Loucy (cell line): ENCODE measurements at regions not wholly inside any gene's neighbourhood (a gene's known extent, or its start where the extent isn't known, plus 50 kb on each side); places are given as distances from the start of the nearest gene placed in this dataset.

Experiments used
- H2AFZ ChIP-seq: fragments of 200-600 bp; sonication (generic); 2 replicates; pipeline ENCODE4 v1.6.0; 2016; ENCODE audit warnings: antibody characterized with exemption, mild to moderate bottlenecking, low read length, moderate library complexity
- H3F3A ChIP-seq: fragments of 200-600 bp; 2 replicates; pipeline ENCODE4 v1.6.0; 2016; ENCODE audit warnings: antibody characterized with exemption, low read depth, mild to moderate bottlenecking
- H3K27me3 ChIP-seq: fragments of 200-600 bp; sonication (generic); 2 replicates; pipeline ENCODE4 v1.6.1; 2014; ENCODE audit warnings: low read length, mild to moderate bottlenecking; ENCODE audit not compliant: insufficient read depth, poor library complexity, severe bottlenecking
- H3K36me3 ChIP-seq: fragments of 200-600 bp; sonication (generic); 2 replicates; pipeline ENCODE4 v1.6.1; 2016; ENCODE audit warnings: low read length; ENCODE audit not compliant: insufficient read depth
- H3K4me1 ChIP-seq: fragments of 200-600 bp; sonication (generic); 2 replicates; pipeline ENCODE4 v1.5.1; 2014; ENCODE audit warnings: low read length, mild to moderate bottlenecking; ENCODE audit not compliant: insufficient read depth, poor library complexity, severe bottlenecking
- H3K4me2 ChIP-seq: fragments of 200-600 bp; sonication (generic); 2 replicates; pipeline ENCODE4 v1.6.0; 2014; ENCODE audit warnings: antibody characterized with exemption, low read length, low read depth, mild to moderate bottlenecking; ENCODE audit not compliant: poor library complexity, severe bottlenecking
- H3K4me3 ChIP-seq: fragments of 200-600 bp; sonication (generic); 2 replicates; pipeline ENCODE4 v1.5.1; 2014; ENCODE audit warnings: low read length, mild to moderate bottlenecking, mixed read lengths; ENCODE audit not compliant: poor library complexity, severe bottlenecking
- H3K79me2 ChIP-seq: fragments of 200-600 bp; sonication (generic); 2 replicates; pipeline ENCODE4 v1.6.1; 2014; ENCODE audit warnings: low read length; ENCODE audit not compliant: insufficient read depth
- H3K9ac ChIP-seq: fragments of 200-600 bp; sonication (generic); 2 replicates; pipeline ENCODE4 v1.6.0; 2014; ENCODE audit warnings: mild to moderate bottlenecking, low read depth, low read length, moderate library complexity; ENCODE audit not compliant: poor library complexity, severe bottlenecking
- H3K9me2 ChIP-seq: fragments of 200-600 bp; sonication (generic); replicated peaks from 2 replicates; pipeline ENCODE4 v1.6.1; 2016; ENCODE audit warnings: low read depth, low read length, mixed read lengths
- H3K9me3 ChIP-seq: fragments of 200-600 bp; sonication (generic); 2 replicates; pipeline ENCODE4 v1.6.1; 2014; ENCODE audit warnings: mild to moderate bottlenecking, antibody characterized with exemption, low read length, low read depth; ENCODE audit not compliant: insufficient read depth
- H4K20me1 ChIP-seq: fragments of 200-600 bp; sonication (generic); 2 replicates; pipeline ENCODE4 v1.6.0; 2014; ENCODE audit warnings: antibody characterized with exemption, low read length, mild to moderate bottlenecking; ENCODE audit not compliant: insufficient read depth, poor library complexity, severe bottlenecking
- CTCF ChIP-seq: fragments of 200-600 bp; sonication (generic); conservative IDR thresholded peaks from 2 replicates; pipeline ENCODE4 v1.5.1; 2014; ENCODE audit warnings: mild to moderate bottlenecking, antibody characterized with exemption, low read length
- EZH2phosphoT487 ChIP-seq: fragments of 200-600 bp; IDR thresholded peaks from 2 replicates; pipeline ENCODE4 v1.6.1; 2018; ENCODE audit warnings: antibody characterized with exemption, mild to moderate bottlenecking, moderate library complexity, borderline replicate concordance

DNA sequence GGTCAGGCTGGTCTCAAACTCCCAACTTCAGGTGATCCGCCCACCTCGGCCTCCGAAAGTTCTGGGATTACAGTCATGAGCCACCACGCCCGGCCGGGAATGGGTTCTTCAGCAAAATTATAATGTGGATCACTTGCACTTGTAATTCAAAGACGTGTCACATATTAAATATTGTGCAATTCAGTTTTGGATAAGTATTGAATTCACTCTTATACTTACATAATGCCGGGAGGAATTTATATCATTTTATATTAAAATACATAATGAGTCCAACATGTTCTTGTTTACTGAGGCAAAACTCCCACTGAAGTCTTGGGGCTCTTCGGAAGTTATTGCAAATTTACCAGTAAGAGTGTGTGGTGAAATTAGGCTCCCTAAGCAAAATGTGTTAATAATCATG lies 635.2 kb upstream of the LUZP2 start:
- H3K4me3 ChIP-seq: no peak overlapping the region
- H2AFZ ChIP-seq: no peak overlapping the region
- TF ChIP-seq EZH2phosphoT487 (no peak), CTCF (no peak)
- H3K9me3 ChIP-seq: no peaks in the 10 kb centered on the region
- H3K36me3 ChIP-seq: no peaks in the 10 kb centered on the region
- H3K27me3 ChIP-seq: no peaks in the 10 kb centered on the region
- H4K20me1 ChIP-seq: no peaks in the 10 kb centered on the region
- H3K4me1 ChIP-seq: peaks cover 2% of the 10 kb centered on the region
- H3K9ac ChIP-seq: no peak overlapping the region
- no peak overlapping the region for H3K4me2 ChIP-seq
- H3K9me2 ChIP-seq: no peaks in the 10 kb centered on the region
- H3K79me2 ChIP-seq: no peaks in the 10 kb centered on the region
- no peaks in the 10 kb centered on the region for H3F3A ChIP-seq

- Histone ChIP-seq H3K4me1 (no peaks in the 10 kb centered on the region), H3K27me3 (no peaks in the 10 kb centered on the region), H3K9me3 (no peaks in the 10 kb centered on the region), H3K36me3 (no peaks in the 10 kb centered on the region), H2AFZ (no peak overlapping the region), H3F3A (no peaks in the 10 kb centered on the region), H3K4me3 (no peak overlapping the region), H3K9ac (no peak overlapping the region), H4K20me1 (no peaks in the 10 kb centered on the region), H3K9me2 (no peaks in the 10 kb centered on the region), H3K79me2 (no peaks in the 10 kb centered on the region), H3K4me2 (no peak overlapping the region)
- no peak for TF ChIP-seq CTCF
- TF ChIP-seq EZH2phosphoT487: no peak
These were observed 631.4 kb upstream of the LUZP2 start for GRCh38 chr11:23865341-23865975.

DNA sequence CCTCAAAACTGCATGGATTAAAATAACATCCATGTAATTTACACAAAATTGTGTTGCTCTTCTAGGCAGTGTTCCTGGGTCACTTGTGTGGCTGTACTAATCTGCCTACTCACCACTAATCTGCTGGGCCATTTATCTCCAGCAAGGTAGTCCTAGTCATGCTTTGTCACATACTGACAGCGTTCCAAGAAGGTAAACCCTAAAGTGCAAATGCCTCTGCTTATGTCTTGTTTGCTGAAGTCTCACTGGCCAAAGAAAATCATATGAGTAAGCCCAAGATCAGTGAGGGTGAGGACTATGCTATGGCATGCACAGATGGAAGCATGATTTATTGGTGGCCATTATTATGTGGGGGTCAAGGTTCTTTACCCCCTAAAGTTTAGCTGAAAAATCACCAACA lies 630.2 kb upstream of the LUZP2 start:
- no peaks in the 10 kb centered on the region for H3K27me3 ChIP-seq
- no peak overlapping the region for H3K4me2 ChIP-seq
- no peaks in the 10 kb centered on the region for H3K4me1 ChIP-seq
- H3K36me3 ChIP-seq: no peaks in the 10 kb centered on the region
- no peaks in the 10 kb centered on the region for H3K9me3 ChIP-seq
- H3K9me2 ChIP-seq: no peaks in the 10 kb centered on the region
- no peak overlapping the region for H3K4me3 ChIP-seq
- no peaks in the 10 kb centered on the region for H3K79me2 ChIP-seq
- no peaks in the 10 kb centered on the region for H3F3A ChIP-seq
- no peak overlapping the region for H3K9ac ChIP-seq
- H2AFZ ChIP-seq: no peak overlapping the region
- no peaks in the 10 kb centered on the region for H4K20me1 ChIP-seq
- no peak for TF ChIP-seq CTCF
- TF ChIP-seq EZH2phosphoT487: no peak
